Coronary artery (tissue), 2 donors: ENCODE measurements at regions not wholly inside any gene's neighbourhood (a gene's known extent, or its start where the extent isn't known, plus 50 kb on each side); places are given as distances from the start of the nearest gene placed in this dataset.

Experiments
- DNase-seq: peaks from one replicate; pipeline ENCODE4 v3.0.0-alpha.2; 2017; ENCODE audit warnings: low spot score
- H3K27ac ChIP-seq, 2 donors: fragments of 200-600 bp; sonication (generic); one replicate each; pipeline ENCODE4 v1.5.1; 2016 to 2019
- H3K4me3 ChIP-seq: fragments of 200-600 bp; sonication (generic); 2 replicates; pipeline ENCODE4 v1.5.1; 2016; ENCODE audit warnings: mild to moderate bottlenecking, moderate library complexity
- TF ChIP-seq, protein P1 (sequence below): fragments of 200-600 bp; sonication (generic); IDR thresholded peaks from one replicate; pipeline ENCODE4 v1.5.1; 2019; ENCODE audit warnings: antibody characterized with exemption

GRCh38 chr14:82621881-82622450 is 1088.3 kb upstream of the SEL1L start:
- Histone ChIP-seq H3K4me3 (no peak overlapping the region), H3K27ac (no peak overlapping the region)
- no peak for DNase-seq
- TF ChIP-seq, protein P1, sequence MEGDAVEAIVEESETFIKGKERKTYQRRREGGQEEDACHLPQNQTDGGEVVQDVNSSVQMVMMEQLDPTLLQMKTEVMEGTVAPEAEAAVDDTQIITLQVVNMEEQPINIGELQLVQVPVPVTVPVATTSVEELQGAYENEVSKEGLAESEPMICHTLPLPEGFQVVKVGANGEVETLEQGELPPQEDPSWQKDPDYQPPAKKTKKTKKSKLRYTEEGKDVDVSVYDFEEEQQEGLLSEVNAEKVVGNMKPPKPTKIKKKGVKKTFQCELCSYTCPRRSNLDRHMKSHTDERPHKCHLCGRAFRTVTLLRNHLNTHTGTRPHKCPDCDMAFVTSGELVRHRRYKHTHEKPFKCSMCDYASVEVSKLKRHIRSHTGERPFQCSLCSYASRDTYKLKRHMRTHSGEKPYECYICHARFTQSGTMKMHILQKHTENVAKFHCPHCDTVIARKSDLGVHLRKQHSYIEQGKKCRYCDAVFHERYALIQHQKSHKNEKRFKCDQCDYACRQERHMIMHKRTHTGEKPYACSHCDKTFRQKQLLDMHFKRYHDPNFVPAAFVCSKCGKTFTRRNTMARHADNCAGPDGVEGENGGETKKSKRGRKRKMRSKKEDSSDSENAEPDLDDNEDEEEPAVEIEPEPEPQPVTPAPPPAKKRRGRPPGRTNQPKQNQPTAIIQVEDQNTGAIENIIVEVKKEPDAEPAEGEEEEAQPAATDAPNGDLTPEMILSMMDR: no peak

DNA sequence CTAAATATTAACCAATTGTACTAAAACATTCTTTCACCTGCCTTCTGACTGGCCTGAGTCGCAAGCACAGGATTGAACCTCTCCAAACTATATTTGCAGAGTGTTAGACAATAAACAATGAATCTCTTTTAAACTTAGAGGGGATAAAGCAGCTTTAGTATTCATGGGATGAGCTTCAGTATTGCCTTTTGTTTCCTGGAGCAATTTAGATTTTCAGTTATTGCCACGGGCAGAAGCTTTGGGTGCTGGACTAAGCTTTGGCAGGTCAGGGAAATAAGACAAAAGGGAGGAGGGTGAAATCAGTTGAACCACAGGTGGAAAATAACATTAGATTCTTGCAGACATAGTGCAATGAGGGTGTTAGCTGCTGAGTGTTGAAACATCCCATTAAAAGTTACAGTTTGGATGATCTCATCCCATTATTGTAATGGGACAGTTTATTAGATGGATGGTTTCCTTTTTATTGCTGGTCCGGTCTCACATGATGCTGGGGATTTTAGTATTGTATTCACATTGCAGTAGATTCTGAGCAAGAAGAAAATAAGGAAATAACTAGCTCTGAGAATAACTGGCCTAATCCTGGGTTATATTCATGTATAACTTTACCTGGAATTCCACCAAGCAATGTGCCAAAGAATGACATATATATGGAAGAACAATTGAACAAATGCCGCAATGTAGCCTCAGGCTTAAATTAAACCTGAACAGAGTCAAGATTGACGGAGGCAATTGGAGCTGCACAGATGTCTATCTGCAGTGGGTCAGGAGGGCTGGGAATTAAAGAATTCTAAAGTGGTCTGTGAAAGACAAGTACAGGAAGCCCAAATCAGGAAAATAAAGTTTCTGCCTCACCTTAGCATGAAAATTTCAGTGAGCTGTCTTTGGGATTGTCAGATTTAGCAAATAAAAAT is 1092.8 kb upstream of the SEL1L start:
- Histone ChIP-seq H3K4me3 (no peak overlapping the region), H3K27ac (no peak overlapping the region)
- DNase-seq: no peak

DNA sequence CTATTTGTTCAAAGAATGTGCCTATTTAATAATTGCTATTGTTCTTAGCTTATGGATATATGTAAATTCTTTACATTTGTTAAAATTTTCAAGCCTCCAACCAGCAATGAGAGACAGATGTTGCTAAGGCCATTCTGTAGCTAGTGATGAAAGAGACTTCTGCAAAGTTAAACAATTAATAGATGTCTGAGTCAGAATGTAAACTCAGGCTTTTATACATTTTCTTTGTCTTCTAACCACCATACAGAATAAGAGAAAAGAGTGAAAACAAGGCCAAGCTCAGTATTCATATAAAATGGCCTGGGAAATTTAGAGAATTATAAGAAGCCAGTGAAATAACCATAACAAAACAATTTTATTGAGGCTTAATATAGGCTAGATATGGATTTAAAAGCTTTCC is 1102.3 kb upstream of the SEL1L start:
- Histone ChIP-seq H3K4me3 (no peak overlapping the region), H3K27ac (no peak overlapping the region)
- DNase-seq: no peak
- TF ChIP-seq, protein P1: no peak

More for the DNA sequence above, 1092.8 kb upstream of the SEL1L start:
- TF ChIP-seq, protein P1: no peak

GRCh38 chr14:82636426-82636825 is 1102.8 kb upstream of the SEL1L start:
- no peak for DNase-seq
- no peak overlapping the region for H3K4me3 ChIP-seq
- TF ChIP-seq, protein P1: no peak
- no peak overlapping the region for H3K27ac ChIP-seq

DNA sequence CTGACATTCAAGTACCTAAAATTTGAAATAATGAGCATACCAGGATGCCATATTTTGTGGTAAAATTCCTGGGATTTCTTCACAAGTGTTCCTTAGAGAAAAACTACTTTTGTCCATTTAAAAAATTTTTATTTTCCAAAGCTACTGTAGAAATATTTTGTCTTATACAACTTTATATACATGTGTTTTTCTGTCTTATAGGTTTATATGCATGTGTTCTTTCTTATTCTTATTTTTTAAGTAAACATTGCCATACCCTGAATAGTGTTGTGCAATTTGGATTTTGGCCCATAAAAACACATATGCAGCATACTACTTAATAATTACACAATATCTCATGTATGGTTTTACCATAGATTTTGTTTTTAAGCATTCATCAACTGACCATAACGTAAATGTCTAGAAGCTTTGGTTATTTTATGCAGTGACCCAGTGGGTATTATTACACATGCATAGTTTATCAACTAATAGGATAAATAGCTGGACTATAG is 1107.4 kb upstream of the SEL1L start:
- no peak overlapping the region for H3K4me3 ChIP-seq
- TF ChIP-seq, protein P1: no peak
- H3K27ac ChIP-seq: no peak overlapping the region
- DNase-seq: no peak

- H3K4me3 ChIP-seq: no peak overlapping the region
- DNase-seq: no peak
- TF ChIP-seq, protein P1: no peak
- no peak overlapping the region for H3K27ac ChIP-seq
Measured at GRCh38 chr14:82642425-82642824, 1108.8 kb upstream of the SEL1L start.
